ENCODE measurements at regions not wholly inside any gene's neighbourhood (a gene's known extent, or its start where the extent isn't known, plus 50 kb on each side); places are given as distances from the start of the nearest gene placed in this dataset.

- H3K36me3 ChIP-seq (ENCODE audit: control insufficient read depth in 2 of 3, insufficient read depth in 3 of 3, low read length in 3 of 3): no peaks in the 10 kb centered on the region
- intact Hi-C loops (cut with DNase I): no loop called here
- H3K27ac ChIP-seq (ENCODE audit: low read depth in 2 of 2, low read length in 2 of 2): no peak overlapping the region
- H3K27me3 ChIP-seq (ENCODE audit: control insufficient read depth, insufficient read depth, low read length): no peaks in the 10 kb centered on the region
- no peak overlapping the region for H3K4me3 ChIP-seq (ENCODE audit: low read length in 3 of 3)
- H3K4me1 ChIP-seq (ENCODE audit: control insufficient read depth in 2 of 3, insufficient read depth in 2 of 3, low read depth in 1 of 3, low read length in 3 of 3): no peaks in the 10 kb centered on the region
- TF ChIP-seq, protein P1, sequence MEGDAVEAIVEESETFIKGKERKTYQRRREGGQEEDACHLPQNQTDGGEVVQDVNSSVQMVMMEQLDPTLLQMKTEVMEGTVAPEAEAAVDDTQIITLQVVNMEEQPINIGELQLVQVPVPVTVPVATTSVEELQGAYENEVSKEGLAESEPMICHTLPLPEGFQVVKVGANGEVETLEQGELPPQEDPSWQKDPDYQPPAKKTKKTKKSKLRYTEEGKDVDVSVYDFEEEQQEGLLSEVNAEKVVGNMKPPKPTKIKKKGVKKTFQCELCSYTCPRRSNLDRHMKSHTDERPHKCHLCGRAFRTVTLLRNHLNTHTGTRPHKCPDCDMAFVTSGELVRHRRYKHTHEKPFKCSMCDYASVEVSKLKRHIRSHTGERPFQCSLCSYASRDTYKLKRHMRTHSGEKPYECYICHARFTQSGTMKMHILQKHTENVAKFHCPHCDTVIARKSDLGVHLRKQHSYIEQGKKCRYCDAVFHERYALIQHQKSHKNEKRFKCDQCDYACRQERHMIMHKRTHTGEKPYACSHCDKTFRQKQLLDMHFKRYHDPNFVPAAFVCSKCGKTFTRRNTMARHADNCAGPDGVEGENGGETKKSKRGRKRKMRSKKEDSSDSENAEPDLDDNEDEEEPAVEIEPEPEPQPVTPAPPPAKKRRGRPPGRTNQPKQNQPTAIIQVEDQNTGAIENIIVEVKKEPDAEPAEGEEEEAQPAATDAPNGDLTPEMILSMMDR (IDR thresholded peaks at IDR 0.05; ENCODE audit: borderline replicate concordance, extremely low read depth, insufficient read depth): no peak
- no peaks in the 10 kb centered on the region for H3K9me3 ChIP-seq (ENCODE audit: control insufficient read depth in 2 of 3, insufficient read depth in 1 of 3, low read length in 3 of 3)
- H3K9ac ChIP-seq (ENCODE audit: low read length in 3 of 3): no peak overlapping the region
- FAIRE-seq: no peak
- DNase-seq: no peak
These were observed 275.6 kb downstream of the TENT5A start for GRCh38 chr6:81476881-81477280.

- TF ChIP-seq, protein P1 (IDR thresholded peaks at IDR 0.05; ENCODE audit: borderline replicate concordance, extremely low read depth, insufficient read depth): no peak
- intact Hi-C loops (cut with DNase I): no loop called here
- no peak for FAIRE-seq
- Histone ChIP-seq H3K9ac (ENCODE audit: low read length in 3 of 3) (no peak overlapping the region), H3K4me1 (ENCODE audit: control insufficient read depth in 2 of 3, insufficient read depth in 2 of 3, low read depth in 1 of 3, low read length in 3 of 3) (no peaks in the 10 kb centered on the region), H3K27me3 (ENCODE audit: control insufficient read depth, insufficient read depth, low read length) (no peaks in the 10 kb centered on the region), H3K27ac (ENCODE audit: low read depth in 2 of 2, low read length in 2 of 2) (no peak overlapping the region), H3K4me3 (ENCODE audit: low read length in 3 of 3) (no peak overlapping the region), H3K36me3 (ENCODE audit: control insufficient read depth in 2 of 3, insufficient read depth in 3 of 3, low read length in 3 of 3) (no peaks in the 10 kb centered on the region), H3K9me3 (ENCODE audit: control insufficient read depth in 2 of 3, insufficient read depth in 1 of 3, low read length in 3 of 3) (no peaks in the 10 kb centered on the region)
- DNase-seq: no peak
These were observed 276.8 kb downstream of the TENT5A start for GRCh38 chr6:81475646-81476045.

- Histone ChIP-seq H3K9me3 (ENCODE audit: control insufficient read depth in 2 of 3, insufficient read depth in 1 of 3, low read length in 3 of 3) (no peaks in the 10 kb centered on the region), H3K27me3 (ENCODE audit: control insufficient read depth, insufficient read depth, low read length) (no peaks in the 10 kb centered on the region), H3K4me1 (ENCODE audit: control insufficient read depth in 2 of 3, insufficient read depth in 2 of 3, low read depth in 1 of 3, low read length in 3 of 3) (no peaks in the 10 kb centered on the region), H3K36me3 (ENCODE audit: control insufficient read depth in 2 of 3, insufficient read depth in 3 of 3, low read length in 3 of 3) (no peaks in the 10 kb centered on the region), H3K4me3 (ENCODE audit: low read length in 3 of 3) (no peak overlapping the region), H3K27ac (ENCODE audit: low read depth in 2 of 2, low read length in 2 of 2) (no peak overlapping the region), H3K9ac (ENCODE audit: low read length in 3 of 3) (no peak overlapping the region)
- FAIRE-seq (no peak), DNase-seq (no peak)
- intact Hi-C loops (cut with DNase I): no loop called here
- TF ChIP-seq, protein P1 (IDR thresholded peaks at IDR 0.05; ENCODE audit: borderline replicate concordance, extremely low read depth, insufficient read depth): no peak
These were observed 286.6 kb downstream of the TENT5A start for GRCh38 chr6:81465859-81466258.

- H3K27ac ChIP-seq (ENCODE audit: low read depth in 2 of 2, low read length in 2 of 2): no peak overlapping the region
- H3K9ac ChIP-seq (ENCODE audit: low read length in 3 of 3): no peak overlapping the region
- TF ChIP-seq, protein P1 (IDR thresholded peaks at IDR 0.05; ENCODE audit: borderline replicate concordance, extremely low read depth, insufficient read depth): no peak
- DNase-seq: no peak
- intact Hi-C loops (cut with DNase I): no loop called here
- H3K4me1 ChIP-seq (ENCODE audit: control insufficient read depth in 2 of 3, insufficient read depth in 2 of 3, low read depth in 1 of 3, low read length in 3 of 3): no peaks in the 10 kb centered on the region
- H3K27me3 ChIP-seq (ENCODE audit: control insufficient read depth, insufficient read depth, low read length): no peaks in the 10 kb centered on the region
- no peak for FAIRE-seq
- H3K4me3 ChIP-seq (ENCODE audit: low read length in 3 of 3): no peak overlapping the region
- H3K36me3 ChIP-seq (ENCODE audit: control insufficient read depth in 2 of 3, insufficient read depth in 3 of 3, low read length in 3 of 3): no peaks in the 10 kb centered on the region
- no peaks in the 10 kb centered on the region for H3K9me3 ChIP-seq (ENCODE audit: control insufficient read depth in 2 of 3, insufficient read depth in 1 of 3, low read length in 3 of 3)
These were observed 296.1 kb downstream of the TENT5A start for GRCh38 chr6:81456416-81456815.

Measured in kidney (tissue), 13 donors.